Spleen (tissue), 7 donors: ENCODE measurements at regions not wholly inside any gene's neighbourhood (a gene's known extent, or its start where the extent isn't known, plus 50 kb on each side); places are given as distances from the start of the nearest gene placed in this dataset.

Experiments used
- CTCF ChIP-seq, 11 experiments: fragments of 200-600 bp in 7 of 11; fragments of 450-650 bp in 4 of 11; sonication (generic) in 4 of 11; IDR thresholded peaks in 8 of 11; conservative IDR thresholded peaks in 3 of 11; 1 replicate in 7 of 11; 2 replicates in 4 of 11; pipeline versions ENCODE4 v1.4.0 to v1.8.0; 2016 to 2021; ENCODE audit warnings: antibody characterized with exemption in 11 of 11, inconsistent platforms in 4 of 11, mild to moderate bottlenecking in 1 of 11
- POLR2AphosphoS5 ChIP-seq, 3 donors: sonication (generic); formaldehyde crosslinking; IDR thresholded peaks; one replicate each; pipeline ENCODE4 v1.5.1; 2017; ENCODE audit warnings: antibody characterized with exemption in 3 of 3
- donor health status: DM: no; HTN: no; CAD: no; lungs with moderate emphysema.
- donor health status: DM: no; HTN: no; CAD: no.
- donor health status: DM: no; HTN: no; CAD: no.

GRCh38 chr2:188853307-188853706 is 120.9 kb upstream of the COL3A1 start:
- TF ChIP-seq CTCF (IDR thresholded peaks at IDR 0.05 in 8 of 11, conservative IDR thresholded peaks at IDR 0.05 in 3 of 11) (no peak), POLR2AphosphoS5 (IDR thresholded peaks at IDR 0.05) (no peak)
